ENCODE measurements at regions not wholly inside any gene's neighbourhood (a gene's known extent, or its start where the extent isn't known, plus 50 kb on each side); places are given as distances from the start of the nearest gene placed in this dataset.

GRCh38 chr12:5188472-5188871 is 144.8 kb downstream of the KCNA5 start:
- Histone ChIP-seq H3K36me3 (ENCODE audit: control insufficient read depth, insufficient read depth, low read length) (no peaks in the 10 kb centered on the region), H3K27me3 (replicated peaks; ENCODE audit: control insufficient read depth, insufficient read depth, low read length) (no peaks in the 10 kb centered on the region; the same call in 1 of the 2 replicates), H3K4me3 (replicated peaks; ENCODE audit: low read depth, low read length) (no peak overlapping the region)
- TF ChIP-seq CTCF (IDR thresholded peaks at IDR 0.05; ENCODE audit: insufficient read depth, low read length, poor library complexity, severe bottlenecking), result no peak
- no peak for DNase-seq (ENCODE audit: extremely low read depth, insufficient read length)

- DNase-seq (ENCODE audit: extremely low read depth, insufficient read length), result no peak
- H3K27me3 ChIP-seq (replicated peaks; ENCODE audit: control insufficient read depth, insufficient read depth, low read length), result no peaks in the 10 kb centered on the region; the same call in 1 of the 2 replicates
- no peak for TF ChIP-seq CTCF (IDR thresholded peaks at IDR 0.05; ENCODE audit: insufficient read depth, low read length, poor library complexity, severe bottlenecking)
These were observed 145.5 kb downstream of the KCNA5 start for GRCh38 chr12:5189173-5189572.

GRCh38 chr12:5191803-5192538 is 148.3 kb downstream of the KCNA5 start:
- TF ChIP-seq CTCF (IDR thresholded peaks at IDR 0.05; ENCODE audit: insufficient read depth, low read length, poor library complexity, severe bottlenecking), result no peak
- Histone ChIP-seq H3K4me3 (replicated peaks; ENCODE audit: low read depth, low read length) (no peak overlapping the region), H3K36me3 (ENCODE audit: control insufficient read depth, insufficient read depth, low read length) (no peaks in the 10 kb centered on the region), H3K27me3 (replicated peaks; ENCODE audit: control insufficient read depth, insufficient read depth, low read length) (no peaks in the 10 kb centered on the region; the same call in 1 of the 2 replicates)
- DNase-seq (ENCODE audit: extremely low read depth, insufficient read length), result no peak

More at GRCh38 chr12:5189173-5189572, 145.5 kb downstream of the KCNA5 start:
- H3K4me3 ChIP-seq (replicated peaks; ENCODE audit: low read depth, low read length), result no peak overlapping the region
- no peaks in the 10 kb centered on the region for H3K36me3 ChIP-seq (ENCODE audit: control insufficient read depth, insufficient read depth, low read length)

GRCh38 chr12:5192726-5193125 is 149.0 kb downstream of the KCNA5 start:
- no peaks in the 10 kb centered on the region; the same call in 1 of the 2 replicates for H3K27me3 ChIP-seq (replicated peaks; ENCODE audit: control insufficient read depth, insufficient read depth, low read length)
- no peak overlapping the region for H3K4me3 ChIP-seq (replicated peaks; ENCODE audit: low read depth, low read length)
- no peak for DNase-seq (ENCODE audit: extremely low read depth, insufficient read length)
- no peak for TF ChIP-seq CTCF (IDR thresholded peaks at IDR 0.05; ENCODE audit: insufficient read depth, low read length, poor library complexity, severe bottlenecking)
- no peaks in the 10 kb centered on the region for H3K36me3 ChIP-seq (ENCODE audit: control insufficient read depth, insufficient read depth, low read length)

GRCh38 chr12:5194306-5194705 is 150.6 kb downstream of the KCNA5 start:
- no peaks in the 10 kb centered on the region for H3K27me3 ChIP-seq (replicated peaks; ENCODE audit: control insufficient read depth, insufficient read depth, low read length)
- no peak overlapping the region for H3K4me3 ChIP-seq (replicated peaks; ENCODE audit: low read depth, low read length)
- no peak for TF ChIP-seq CTCF (IDR thresholded peaks at IDR 0.05; ENCODE audit: insufficient read depth, low read length, poor library complexity, severe bottlenecking)
- H3K36me3 ChIP-seq (ENCODE audit: control insufficient read depth, insufficient read depth, low read length), result no peaks in the 10 kb centered on the region
- DNase-seq (ENCODE audit: extremely low read depth, insufficient read length), result no peak

Data from GM06990 (cell line).